Liver (tissue), 3 donors: ENCODE measurements at regions not wholly inside any gene's neighbourhood (a gene's known extent, or its start where the extent isn't known, plus 50 kb on each side); places are given as distances from the start of the nearest gene placed in this dataset.
A peak's percentile ranks its signal among the peaks of the same experiment; 100 is the strongest.

ENCODE experiments used
- CTCF ChIP-seq: fragments of 150-350 bp; IDR thresholded peaks from 2 replicates; pipeline ENCODE4 v1.5.1; 2017; ENCODE audit warnings: improper control_type of control experiment, low read depth, low read length; ENCODE audit not compliant: missing input control
- EGR1 ChIP-seq, 2 donors: IDR thresholded peaks; 2 replicates each; pipeline ENCODE4 v1.6.1; 2016 to 2018; ENCODE audit warnings: antibody characterized with exemption in 2 of 2, low read depth in 2 of 2
- JUND ChIP-seq, 2 donors: IDR thresholded peaks; 2 replicates each; pipeline ENCODE4 v1.6.1; 2016; ENCODE audit warnings: antibody characterized with exemption in 2 of 2
- NR2F2 ChIP-seq: IDR thresholded peaks from 2 replicates; pipeline ENCODE4 v1.6.1; 2016; ENCODE audit warnings: antibody characterized with exemption
- RAD21 ChIP-seq, 2 donors: IDR thresholded peaks; 2 replicates each; pipeline ENCODE4 v1.6.1; 2016; ENCODE audit warnings: antibody characterized with exemption in 2 of 2, mild to moderate bottlenecking in 2 of 2
- SP1 ChIP-seq: IDR thresholded peaks from 2 replicates; pipeline ENCODE4 v1.6.1; 2018; ENCODE audit warnings: antibody characterized with exemption, mild to moderate bottlenecking
- TF ChIP-seq, protein P1 (sequence below): IDR thresholded peaks from 2 replicates; pipeline ENCODE4 v1.6.1; 2016; ENCODE audit warnings: antibody characterized with exemption, mild to moderate bottlenecking
- TF ChIP-seq, protein P2 (sequence below): IDR thresholded peaks from 2 replicates; pipeline ENCODE4 v1.6.1; 2016; ENCODE audit warnings: antibody characterized with exemption
- donor health status: healthy.
- donor health status: healthy.

DNA sequence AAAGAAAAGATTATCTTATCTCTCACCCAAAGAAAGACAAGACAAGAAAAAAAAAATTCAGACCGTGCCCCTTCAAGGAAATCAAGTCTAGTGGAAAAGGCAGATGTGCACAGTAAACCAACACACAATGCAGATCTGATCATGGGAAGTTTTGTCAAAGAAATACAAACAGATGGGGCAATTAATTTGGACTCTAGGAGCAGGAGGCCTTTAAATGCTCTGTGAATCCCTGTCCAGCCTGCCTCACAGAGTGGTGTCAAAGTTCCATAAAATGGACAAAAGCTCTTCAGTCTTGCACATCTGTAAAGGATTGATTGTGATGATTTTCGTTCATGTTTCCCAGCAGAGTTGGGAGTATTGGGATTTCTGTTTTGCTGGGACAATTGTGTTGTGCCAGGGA is 53.1 kb upstream of the TGM3 start:
- TF ChIP-seq JUND (IDR thresholded peaks at IDR 0.05) (no peak), CTCF (no peak), NR2F2 (no peak), SP1 (peak; percentile 16), RAD21 (IDR thresholded peaks at IDR 0.05) (peak in 1 of 2 donors; percentile 32), EGR1 (IDR thresholded peaks at IDR 0.05; ENCODE audit: low read depth in 2 of 2) (no peak)
- TF ChIP-seq, protein P1, sequence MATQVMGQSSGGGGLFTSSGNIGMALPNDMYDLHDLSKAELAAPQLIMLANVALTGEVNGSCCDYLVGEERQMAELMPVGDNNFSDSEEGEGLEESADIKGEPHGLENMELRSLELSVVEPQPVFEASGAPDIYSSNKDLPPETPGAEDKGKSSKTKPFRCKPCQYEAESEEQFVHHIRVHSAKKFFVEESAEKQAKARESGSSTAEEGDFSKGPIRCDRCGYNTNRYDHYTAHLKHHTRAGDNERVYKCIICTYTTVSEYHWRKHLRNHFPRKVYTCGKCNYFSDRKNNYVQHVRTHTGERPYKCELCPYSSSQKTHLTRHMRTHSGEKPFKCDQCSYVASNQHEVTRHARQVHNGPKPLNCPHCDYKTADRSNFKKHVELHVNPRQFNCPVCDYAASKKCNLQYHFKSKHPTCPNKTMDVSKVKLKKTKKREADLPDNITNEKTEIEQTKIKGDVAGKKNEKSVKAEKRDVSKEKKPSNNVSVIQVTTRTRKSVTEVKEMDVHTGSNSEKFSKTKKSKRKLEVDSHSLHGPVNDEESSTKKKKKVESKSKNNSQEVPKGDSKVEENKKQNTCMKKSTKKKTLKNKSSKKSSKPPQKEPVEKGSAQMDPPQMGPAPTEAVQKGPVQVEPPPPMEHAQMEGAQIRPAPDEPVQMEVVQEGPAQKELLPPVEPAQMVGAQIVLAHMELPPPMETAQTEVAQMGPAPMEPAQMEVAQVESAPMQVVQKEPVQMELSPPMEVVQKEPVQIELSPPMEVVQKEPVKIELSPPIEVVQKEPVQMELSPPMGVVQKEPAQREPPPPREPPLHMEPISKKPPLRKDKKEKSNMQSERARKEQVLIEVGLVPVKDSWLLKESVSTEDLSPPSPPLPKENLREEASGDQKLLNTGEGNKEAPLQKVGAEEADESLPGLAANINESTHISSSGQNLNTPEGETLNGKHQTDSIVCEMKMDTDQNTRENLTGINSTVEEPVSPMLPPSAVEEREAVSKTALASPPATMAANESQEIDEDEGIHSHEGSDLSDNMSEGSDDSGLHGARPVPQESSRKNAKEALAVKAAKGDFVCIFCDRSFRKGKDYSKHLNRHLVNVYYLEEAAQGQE = peak; percentile 22
- TF ChIP-seq, protein P2, sequence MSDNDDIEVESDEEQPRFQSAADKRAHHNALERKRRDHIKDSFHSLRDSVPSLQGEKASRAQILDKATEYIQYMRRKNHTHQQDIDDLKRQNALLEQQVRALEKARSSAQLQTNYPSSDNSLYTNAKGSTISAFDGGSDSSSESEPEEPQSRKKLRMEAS = peak; percentile 10
